Heart left ventricle (tissue), 16 donors: ENCODE measurements at regions not wholly inside any gene's neighbourhood (a gene's known extent, or its start where the extent isn't known, plus 50 kb on each side); places are given as distances from the start of the nearest gene placed in this dataset.

Source experiments
- ATAC-seq, 4 donors: fragments of 200-7000 bp; cut with Tn5 transposase; one replicate each; pipeline ENCODE4 v1.9.1; 2020 to 2022; ENCODE audit warnings: moderate library complexity in 4 of 4, mild to moderate bottlenecking in 3 of 4, moderate number of reproducible peaks in 1 of 4
- DNase-seq, 5 donors: peaks; one replicate each; pipeline ENCODE4 v3.0.0-alpha.2; 2020
- H3K27ac ChIP-seq, 12 donors: fragments of 200-600 bp; sonication (generic) in 4 of 12; one replicate each; pipeline versions ENCODE4 v1.5.0 to v1.8.0; 2016 to 2022; ENCODE audit warnings: mild to moderate bottlenecking in 2 of 12
- H3K27me3 ChIP-seq, 9 donors: fragments of 200-600 bp; sonication (generic) in 2 of 9; one replicate each; pipeline versions ENCODE4 v1.5.1 to v1.8.0; 2016 to 2022; ENCODE audit warnings: mild to moderate bottlenecking in 3 of 9
- H3K36me3 ChIP-seq, 9 donors: fragments of 200-600 bp; sonication (generic) in 2 of 9; one replicate each; pipeline versions ENCODE4 v1.5.0 to v1.8.0; 2018 to 2022; ENCODE audit warnings: mild to moderate bottlenecking in 2 of 9
- H3K4me1 ChIP-seq, 12 donors: fragments of 200-600 bp; sonication (generic) in 4 of 12; one replicate each; pipeline versions ENCODE4 v1.5.0 to v1.8.0; 2016 to 2022; ENCODE audit warnings: mild to moderate bottlenecking in 3 of 12
- H3K4me3 ChIP-seq, 12 donors: fragments of 200-600 bp; sonication (generic) in 4 of 12; one replicate each; pipeline versions ENCODE4 v1.5.0 to v1.8.0; 2017 to 2022; ENCODE audit warnings: mild to moderate bottlenecking in 9 of 12, moderate library complexity in 4 of 12
- H3K9me3 ChIP-seq, 12 donors: fragments of 200-600 bp; sonication (generic) in 4 of 12; one replicate each; pipeline versions ENCODE4 v1.5.0 to v1.8.0; 2016 to 2022; ENCODE audit warnings: mild to moderate bottlenecking in 1 of 12
- CTCF ChIP-seq, 12 donors: fragments of 200-600 bp; sonication (generic) in 4 of 12; IDR thresholded peaks; one replicate each; pipeline versions ENCODE4 v1.5.0 to v1.8.0; 2018 to 2022; ENCODE audit warnings: antibody characterized with exemption in 12 of 12, mild to moderate bottlenecking in 5 of 12
- POLR2A ChIP-seq, 2 donors: fragments of 450-650 bp; IDR thresholded peaks; one replicate each; pipeline ENCODE4 v1.6.1; 2017; ENCODE audit warnings: antibody characterized with exemption in 2 of 2, mild to moderate bottlenecking in 2 of 2, moderate library complexity in 2 of 2
- WGBS, 4 donors: extraction: QIAGEN DNeasy Blood & Tissue Kit in 2 of 4; methylation state at CpG; one replicate each; pipeline versions ENCODE4 v1.1.5 to v1.1.7; 2013 to 2018; 5-methylcytosine and 5-hydroxymethylcytosine counted together
- intact Hi-C, 10 donors: fragments of 100-400 bp; cut with DNase I; formaldehyde crosslinking; loops; one replicate each; pipeline versions ENCODE4 v1.11.1 to v1.14.2; 2022
- donor health status: ischemic (EF 13 %, LVEDD 7.1; RV severe dilation, severe dysfunction).
- donor health status: healthy with polysubstance abuse.
- donor health status: DM: no; HTN: yes; CAD: no.
- donor health status: DM: no; HTN: no; CAD: no.
- donor health status: ischemic (EF 25% LVEDD 6.9; RV normal size, moderate dysfunction).
- donor health status: ischemic (EF 25% LVEDD 5.7; RV mildly dilated, moderate dysfunction).
- donor health status: healthy.
- donor health status: DM: yes; HTN: yes; CAD: no.
- donor health status: ischemic (EF 35%, LVEDD 5.7; RV mildly dilated, moderate dysfunction).
- donor health status: nonischemic (EF 11% LVEDD 7.7; RV severe dilation, severe dysfunction).
- donor health status: DM: yes; HTN: yes; CAD: no.
- donor health status: PGD.
- donor health status: ischemic (EF 29% LVEDD 5.4; RV normal size, mild dysfunction).
- donor health status: nonischemic (EF 23%, LVEDD 6.1; RV moderate dilation, normal function).

DNA sequence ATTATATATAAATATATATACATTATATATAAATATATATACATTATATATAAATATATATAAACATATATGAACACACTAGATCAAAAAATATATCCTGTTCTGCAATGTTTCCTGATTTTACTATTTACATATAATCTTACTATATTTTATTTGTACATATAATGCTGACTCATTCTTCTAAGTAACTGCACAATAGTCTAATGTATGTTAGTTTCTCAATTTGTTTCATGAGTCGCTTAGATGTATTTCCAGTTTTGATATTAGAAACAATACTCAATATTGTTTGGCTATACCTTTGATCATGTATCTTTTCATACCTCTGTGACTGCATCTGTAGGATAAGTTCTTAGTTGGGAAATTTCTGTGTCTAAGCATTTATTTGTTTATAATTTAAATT, 669.9 kb upstream of the CCDC54 start:
- 48 to 96% (median 95%) methylated on average over 1 of the region's 1 CpG for WGBS, 4 donors
- intact Hi-C loops, result no loop called here
- H3K27me3 ChIP-seq, result no peaks in the 10 kb centered on the region
- no peaks in the 10 kb centered on the region for H3K9me3 ChIP-seq
- DNase-seq, result no peak
- H3K4me3 ChIP-seq, result no peak overlapping the region
- TF ChIP-seq CTCF (IDR thresholded peaks at IDR 0.05) (no peak), POLR2A (IDR thresholded peaks at IDR 0.05) (no peak)
- no peak for ATAC-seq
- H3K27ac ChIP-seq, result no peak overlapping the region
- no peaks in the 10 kb centered on the region for H3K36me3 ChIP-seq
- H3K4me1 ChIP-seq, result no peaks in the 10 kb centered on the region

- 91 to 95% (median 94%) methylated on average over 3 of the region's 3 CpGs for WGBS, 4 donors
- no peak for TF ChIP-seq CTCF (IDR thresholded peaks at IDR 0.05)
- TF ChIP-seq POLR2A (IDR thresholded peaks at IDR 0.05), result no peak
- Histone ChIP-seq H3K4me3 (no peak overlapping the region), H3K9me3 (no peaks in the 10 kb centered on the region), H3K27ac (no peak overlapping the region), H3K4me1 (no peaks in the 10 kb centered on the region), H3K27me3 (no peaks in the 10 kb centered on the region), H3K36me3 (no peaks in the 10 kb centered on the region)
- ATAC-seq (no peak), DNase-seq (no peak)
- intact Hi-C loops, result no loop called here
Observed at GRCh38 chr3:106710596-106710995, 666.6 kb upstream of the CCDC54 start.

DNA sequence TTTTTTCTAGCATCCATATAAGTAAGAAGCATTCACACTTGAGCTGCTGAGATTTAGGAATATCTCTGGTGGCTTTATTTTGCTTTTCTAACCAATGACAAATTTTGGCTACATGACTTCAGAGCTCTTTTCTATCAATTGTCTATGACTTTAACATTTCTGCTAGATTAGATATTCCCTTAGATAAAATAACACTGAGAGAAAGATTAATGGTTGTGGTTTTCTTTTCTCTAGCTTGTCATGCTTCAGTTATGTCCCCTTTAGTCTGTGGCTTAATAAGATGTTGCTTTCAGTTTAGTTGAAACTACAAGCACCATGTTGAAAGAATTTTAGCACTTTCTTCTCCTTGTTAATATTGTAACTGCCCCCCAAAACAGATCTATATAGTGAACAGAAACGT, 665.6 kb upstream of the CCDC54 start:
- WGBS, 4 donors, result 25 to 41% (median 34%) methylated on average over 1 of the region's 1 CpG

DNA sequence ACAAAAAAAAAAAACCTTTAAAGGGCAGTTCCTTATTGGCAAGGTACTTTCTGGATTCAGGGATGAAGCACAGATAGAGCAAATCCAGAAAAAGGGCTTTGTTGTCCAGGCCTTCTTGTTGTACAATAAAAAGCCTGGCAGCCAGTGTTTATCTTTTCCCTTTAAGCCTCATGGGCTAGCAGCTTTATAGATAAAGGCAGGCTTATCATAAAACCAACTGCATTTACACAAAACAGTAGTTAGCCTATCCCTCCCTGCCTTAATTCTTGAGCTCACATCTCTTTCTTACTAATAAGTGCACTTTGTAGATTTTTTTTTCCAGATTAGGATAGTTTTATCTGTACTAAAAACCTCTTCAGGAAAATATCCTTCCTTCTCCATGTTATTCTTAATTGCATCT, 662.8 kb upstream of the CCDC54 start:
- H3K4me3 ChIP-seq, result no peak overlapping the region
- H3K27me3 ChIP-seq, result no peaks in the 10 kb centered on the region
- ATAC-seq (no peak), DNase-seq (no peak)
- no peaks in the 10 kb centered on the region for H3K36me3 ChIP-seq
- H3K4me1 ChIP-seq, result no peaks in the 10 kb centered on the region
- no peak overlapping the region for H3K27ac ChIP-seq
- no peaks in the 10 kb centered on the region for H3K9me3 ChIP-seq
- TF ChIP-seq CTCF (IDR thresholded peaks at IDR 0.05), result no peak
- TF ChIP-seq POLR2A (IDR thresholded peaks at IDR 0.05), result no peak
- intact Hi-C loops, result no loop called here

More for the DNA sequence above, 665.6 kb upstream of the CCDC54 start:
- no peaks in the 10 kb centered on the region for H3K9me3 ChIP-seq
- intact Hi-C loops, result no loop called here
- H3K4me1 ChIP-seq, result no peaks in the 10 kb centered on the region
- H3K4me3 ChIP-seq, result no peak overlapping the region
- ATAC-seq (no peak), DNase-seq (no peak)
- H3K27ac ChIP-seq, result no peak overlapping the region
- no peaks in the 10 kb centered on the region for H3K27me3 ChIP-seq
- H3K36me3 ChIP-seq, result no peaks in the 10 kb centered on the region
- no peak for TF ChIP-seq CTCF (IDR thresholded peaks at IDR 0.05)
- no peak for TF ChIP-seq POLR2A (IDR thresholded peaks at IDR 0.05)
